SK-N-SH treated with all-trans-retinoic acid at 6 μM for 48 hours (cell line): ENCODE measurements at regions not wholly inside any gene's neighbourhood (a gene's known extent, or its start where the extent isn't known, plus 50 kb on each side); places are given as distances from the start of the nearest gene placed in this dataset.

Source experiments
- ARNTL ChIP-seq: fragments of 450-650 bp; formaldehyde crosslinking; IDR thresholded peaks from 2 replicates; pipeline ENCODE4 v1.5.0; 2020; ENCODE audit warnings: low read depth, mild to moderate bottlenecking, moderate library complexity, borderline replicate concordance
- BACH2 ChIP-seq: fragments of 250-450 bp; sonication (Bioruptor Pico); IDR thresholded peaks from 2 replicates; pipeline ENCODE4 v1.9.0; 2021; ENCODE audit warnings: mild to moderate bottlenecking, borderline replicate concordance
- ESRRG ChIP-seq: fragments of 250-450 bp; sonication (Bioruptor Pico); IDR thresholded peaks from 2 replicates; pipeline ENCODE4 v1.6.1; 2021; ENCODE audit warnings: mild to moderate bottlenecking
- GLIS3 ChIP-seq: fragments of 250-450 bp; sonication (Bioruptor Pico); IDR thresholded peaks from 2 replicates; pipeline ENCODE4 v1.5.0; 2020; ENCODE audit warnings: mild to moderate bottlenecking, moderate library complexity
- PPARA ChIP-seq: fragments of 250-450 bp; sonication (Bioruptor Pico); IDR thresholded peaks from 2 replicates; pipeline ENCODE4 v1.5.0; 2020; ENCODE audit warnings: mild to moderate bottlenecking, borderline replicate concordance
- RARB ChIP-seq: fragments of 250-450 bp; sonication (Bioruptor Pico); IDR thresholded peaks from 2 replicates; pipeline ENCODE4 v1.8.0; 2021; ENCODE audit warnings: mild to moderate bottlenecking, moderate library complexity
- SNAI2 ChIP-seq: fragments of 250-450 bp; sonication (Bioruptor Pico); IDR thresholded peaks from 2 replicates; pipeline ENCODE4 v1.5.0; 2020; ENCODE audit warnings: mild to moderate bottlenecking, moderate library complexity
- TCF4 ChIP-seq: fragments of 250-450 bp; sonication (Bioruptor Pico); IDR thresholded peaks from 2 replicates; pipeline ENCODE4 v1.8.0; 2021; ENCODE audit warnings: mild to moderate bottlenecking, moderate library complexity, borderline replicate concordance
- ZFP3 ChIP-seq: fragments of 250-450 bp; sonication (Bioruptor Pico); IDR thresholded peaks from 2 replicates; pipeline ENCODE4 v1.5.0; 2020; ENCODE audit warnings: mild to moderate bottlenecking, moderate library complexity
- ZNF565 ChIP-seq: fragments of 450-650 bp; formaldehyde crosslinking; conservative IDR thresholded peaks from 2 replicates; pipeline ENCODE4 v1.5.0; 2020; ENCODE audit warnings: low read depth, mild to moderate bottlenecking, moderate library complexity
- ZNF70 ChIP-seq: fragments of 450-650 bp; formaldehyde crosslinking; IDR thresholded peaks from 2 replicates; pipeline ENCODE4 v1.5.0; 2020; ENCODE audit warnings: mild to moderate bottlenecking, moderate library complexity

DNA sequence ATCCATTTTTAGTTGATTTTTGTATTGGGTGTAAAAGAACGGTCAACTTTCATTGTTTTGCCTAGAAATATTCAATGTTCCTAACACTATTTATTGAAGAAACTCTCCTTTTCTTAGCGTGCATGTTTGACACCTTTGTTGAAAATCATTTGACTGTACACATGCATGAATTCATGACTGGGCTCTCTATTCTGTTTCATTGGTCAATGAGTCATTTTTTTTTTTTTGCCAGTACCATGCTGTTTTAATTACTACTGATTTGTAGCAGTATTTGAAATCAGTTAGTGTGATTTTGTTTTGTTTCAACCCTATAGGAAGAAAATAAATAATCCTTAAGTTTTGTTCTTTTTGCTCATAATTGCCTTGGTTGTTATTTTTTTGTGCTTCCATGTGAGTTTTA lies 828.7 kb downstream of the SUCLG1 start:
- TF ChIP-seq ARNTL (CRISPR knock-in tag) (no peak), ZNF70 (CRISPR knock-in tag) (no peak), ZNF565 (no peak), TCF4 (CRISPR knock-in tag) (no peak), ZFP3 (no peak), PPARA (no peak), ESRRG (CRISPR knock-in tag) (no peak), GLIS3 (no peak), RARB (CRISPR knock-in tag) (no peak), BACH2 (CRISPR knock-in tag) (no peak), SNAI2 (CRISPR knock-in tag) (no peak)
